ENCODE measurements at regions not wholly inside any gene's neighbourhood (a gene's known extent, or its start where the extent isn't known, plus 50 kb on each side); places are given as distances from the start of the nearest gene placed in this dataset.
A peak's percentile ranks its signal among the peaks of the same experiment; 100 is the strongest.
"Not testable (repeated sequence)": the region's sequence is repeated elsewhere in the genome, so short reads cannot be mapped to it uniquely, and the experiment has no call there.

DNA sequence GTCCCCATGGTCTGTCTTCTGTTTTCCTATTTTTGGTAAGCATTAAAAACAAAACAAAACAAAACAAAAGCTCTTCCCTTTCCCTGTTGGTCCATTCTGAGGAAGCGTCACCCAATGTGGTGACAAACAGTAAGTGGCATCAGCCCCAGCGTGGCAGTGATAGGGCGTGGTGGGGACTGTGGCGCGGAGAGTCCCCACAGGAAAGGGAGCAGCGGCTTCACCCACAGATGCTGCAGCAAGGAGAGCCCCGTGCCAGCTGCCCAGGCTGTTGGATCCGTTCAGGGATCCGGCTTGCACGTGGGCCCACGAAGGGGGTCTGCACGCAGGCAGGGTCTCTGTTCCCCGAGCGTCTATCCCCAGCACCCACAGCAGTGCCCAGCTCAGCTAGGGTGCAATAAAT is 279.2 kb downstream of the ADGRD1 start:
- not testable (repeated sequence) for ATAC-seq
- peaks cover 34% of the 10 kb centered on the region for H3K27me3 Mint-ChIP-seq

DNA sequence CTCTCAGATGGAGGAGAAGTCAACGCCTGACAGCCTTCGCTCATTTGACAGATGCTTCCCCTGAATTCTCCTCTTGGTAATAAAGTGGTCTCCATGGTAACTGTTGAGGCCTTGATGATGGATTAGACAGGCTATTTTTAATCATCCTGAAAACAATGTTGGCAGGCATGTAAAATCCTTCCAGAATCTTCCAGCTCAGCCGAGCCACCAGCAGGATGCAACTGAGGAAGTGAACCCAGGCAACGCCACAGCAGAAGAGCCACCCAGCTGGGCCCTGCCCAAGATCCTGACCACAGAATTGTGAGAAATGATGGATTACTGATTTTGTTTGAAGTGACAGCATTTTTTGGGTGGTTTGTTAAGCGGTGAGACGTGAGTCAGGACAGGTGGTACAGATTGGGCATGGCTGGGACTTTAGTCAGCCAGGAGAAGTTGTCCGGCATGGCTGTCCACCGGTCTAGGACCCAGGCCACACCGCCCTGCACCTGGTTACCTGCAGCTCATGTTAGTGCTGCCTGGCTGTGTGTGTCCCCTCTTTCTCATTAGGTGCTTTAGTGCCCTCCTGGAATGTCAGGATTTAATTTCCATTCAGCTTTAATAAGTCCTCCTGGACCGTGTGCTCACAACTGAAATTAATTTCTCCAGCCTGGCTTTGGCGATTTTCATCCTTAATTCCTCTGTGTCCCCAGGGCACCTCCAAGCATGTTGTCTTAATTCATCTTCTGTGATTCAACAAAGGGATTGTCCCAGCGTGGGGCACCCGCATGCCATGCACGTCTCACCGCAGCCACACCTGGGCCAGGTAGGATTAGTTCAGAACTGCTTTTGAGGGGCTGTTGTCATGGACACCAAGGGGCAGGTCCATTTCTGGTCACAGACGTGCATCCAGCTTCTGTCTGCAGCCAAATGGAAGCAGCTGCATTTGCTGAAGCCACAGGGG is 280.4 kb downstream of the ADGRD1 start:
- H3K4me1 Mint-ChIP-seq, result peaks cover 36% of the 10 kb centered on the region
- not testable (repeated sequence) for H3K4me3 Mint-ChIP-seq

More for the DNA sequence above, 279.2 kb downstream of the ADGRD1 start:
- not testable (repeated sequence) for H3K4me3 Mint-ChIP-seq, H3K9me3 Mint-ChIP-seq, DNase-seq, H3K27ac Mint-ChIP-seq
- peaks cover 28% of the 10 kb centered on the region for H3K4me1 Mint-ChIP-seq

DNA sequence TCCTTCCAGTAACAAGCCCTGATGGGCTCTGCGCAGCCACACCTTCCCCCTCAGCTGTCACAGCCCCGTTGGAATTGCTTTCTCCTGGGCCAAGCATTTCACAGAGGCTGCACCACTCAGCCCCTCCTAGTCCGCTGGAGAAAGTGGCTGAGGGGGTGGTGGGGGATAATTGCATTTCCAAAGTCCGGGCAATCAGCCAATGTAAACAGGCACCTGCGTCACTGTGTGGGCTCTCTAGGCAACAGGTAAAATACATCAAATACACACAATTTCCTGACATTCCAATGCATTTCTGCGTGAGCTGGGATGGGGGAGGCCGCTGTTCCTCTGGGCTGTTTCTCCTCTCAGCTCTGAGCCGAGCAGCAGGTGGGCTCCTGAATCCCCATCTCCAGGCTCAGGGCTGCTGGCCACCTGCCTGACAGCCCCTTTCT is 281.1 kb downstream of the ADGRD1 start:
- not testable (repeated sequence) for H3K9me3 Mint-ChIP-seq, ATAC-seq, DNase-seq, H3K4me3 Mint-ChIP-seq, H3K27ac Mint-ChIP-seq
- Mint-ChIP-seq H3K4me1 (peaks cover 39% of the 10 kb centered on the region), H3K27me3 (peaks cover 20% of the 10 kb centered on the region)

More for the DNA sequence above, 280.4 kb downstream of the ADGRD1 start:
- H3K27me3 Mint-ChIP-seq, result peaks cover 28% of the 10 kb centered on the region
- H3K9me3 Mint-ChIP-seq, ATAC-seq, H3K27ac Mint-ChIP-seq, DNase-seq: not testable (repeated sequence)

DNA sequence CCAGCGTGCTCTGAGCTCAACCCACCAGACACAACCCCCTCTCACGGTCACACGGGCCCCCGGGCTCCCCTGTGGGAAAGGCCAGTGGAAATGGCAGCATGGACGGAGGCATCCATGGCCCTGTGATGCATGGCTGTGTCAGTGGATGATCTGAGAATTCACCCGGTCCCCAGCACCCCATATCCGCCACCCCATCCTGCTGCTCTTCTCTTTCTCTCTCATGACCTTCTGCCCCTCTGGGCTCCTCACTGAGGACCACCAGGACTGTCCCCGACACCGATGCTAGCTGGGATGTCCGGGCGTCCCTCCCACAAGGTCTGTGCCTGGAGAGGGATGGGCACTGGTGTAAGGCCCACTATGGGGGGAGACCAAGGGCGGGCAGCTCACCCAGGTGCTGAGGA is 282.2 kb downstream of the ADGRD1 start:
- Mint-ChIP-seq H3K9me3 (no peaks in the 10 kb centered on the region), H3K27ac (no peak overlapping the region), H3K27me3 (peaks cover 10% of the 10 kb centered on the region), H3K4me3 (no peak overlapping the region), H3K4me1 (peaks cover 31% of the 10 kb centered on the region)
- DNase-seq (no peak), ATAC-seq (peak; percentile 33)

DNA sequence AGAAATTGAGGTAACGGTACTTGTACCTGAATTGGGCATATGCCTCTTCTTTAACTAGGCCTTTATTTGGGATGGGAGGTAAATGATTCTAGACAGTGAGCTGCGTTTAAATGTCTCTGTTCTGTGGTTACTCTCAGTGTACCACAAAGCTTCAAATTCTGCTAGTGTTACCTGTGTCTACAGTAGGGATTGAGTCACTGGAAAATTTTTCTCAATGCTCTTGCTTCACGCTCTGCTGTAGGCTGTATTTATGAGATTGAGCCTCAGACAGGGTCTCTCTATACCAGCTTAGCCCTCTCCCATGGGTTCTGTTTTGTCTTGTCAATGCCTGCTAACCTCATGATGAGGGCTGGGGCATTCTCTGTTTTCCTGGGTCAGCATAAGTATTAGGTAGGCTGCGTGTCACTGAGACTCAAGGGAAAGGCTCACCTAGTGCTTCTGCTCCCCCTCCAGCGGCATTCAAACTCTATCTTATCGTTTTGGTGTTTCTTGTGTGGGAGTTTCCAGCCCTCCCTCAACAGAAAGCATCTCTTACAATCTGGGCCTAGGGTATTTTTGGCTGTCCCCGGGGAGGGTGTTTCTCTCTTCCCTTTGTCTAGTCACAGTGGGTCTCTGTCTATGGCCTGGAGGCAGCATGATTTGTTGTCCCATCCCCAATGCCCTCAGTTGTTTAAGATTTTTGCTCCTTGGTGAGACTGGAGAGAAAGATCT is 285.8 kb downstream of the ADGRD1 start:
- H3K27me3 Mint-ChIP-seq, result peaks cover 8% of the 10 kb centered on the region
- H3K9me3 Mint-ChIP-seq, result peaks cover 0 to 7% of the 10 kb centered on the region in 2 donors
- H3K27ac Mint-ChIP-seq, result peak overlapping the region in 1 of 2 donors; percentile 56
- peaks cover 18% of the 10 kb centered on the region for H3K4me1 Mint-ChIP-seq
- ATAC-seq, result no peak
- H3K4me3 Mint-ChIP-seq, result no peak overlapping the region
- no peak for DNase-seq

DNA sequence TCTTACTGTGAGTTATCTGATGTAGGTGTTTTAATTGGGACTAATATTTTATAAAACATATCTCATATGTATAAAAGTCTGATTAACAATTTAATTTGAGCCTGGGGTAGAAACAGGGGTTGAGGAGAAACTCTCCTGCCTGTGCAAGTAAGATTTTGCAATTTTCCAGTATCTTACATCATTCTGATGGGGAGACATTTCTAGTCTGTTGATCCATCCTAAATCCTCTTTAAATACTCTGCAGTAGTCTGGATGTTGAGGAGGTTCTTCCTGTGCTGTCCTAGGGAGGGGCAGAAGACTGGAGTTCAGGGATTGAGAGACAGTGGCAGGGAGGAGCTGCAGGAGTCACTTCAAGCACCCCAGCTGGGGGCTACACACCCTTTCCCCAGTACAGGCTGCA is 287.8 kb downstream of the ADGRD1 start:
- DNase-seq, result no peak
- no peak for ATAC-seq
- Mint-ChIP-seq H3K4me1 (peaks cover 18% of the 10 kb centered on the region), H3K9me3 (peaks cover 0 to 7% of the 10 kb centered on the region in 2 donors), H3K27me3 (no peaks in the 10 kb centered on the region), H3K4me3 (no peak overlapping the region), H3K27ac (no peak overlapping the region)

DNA sequence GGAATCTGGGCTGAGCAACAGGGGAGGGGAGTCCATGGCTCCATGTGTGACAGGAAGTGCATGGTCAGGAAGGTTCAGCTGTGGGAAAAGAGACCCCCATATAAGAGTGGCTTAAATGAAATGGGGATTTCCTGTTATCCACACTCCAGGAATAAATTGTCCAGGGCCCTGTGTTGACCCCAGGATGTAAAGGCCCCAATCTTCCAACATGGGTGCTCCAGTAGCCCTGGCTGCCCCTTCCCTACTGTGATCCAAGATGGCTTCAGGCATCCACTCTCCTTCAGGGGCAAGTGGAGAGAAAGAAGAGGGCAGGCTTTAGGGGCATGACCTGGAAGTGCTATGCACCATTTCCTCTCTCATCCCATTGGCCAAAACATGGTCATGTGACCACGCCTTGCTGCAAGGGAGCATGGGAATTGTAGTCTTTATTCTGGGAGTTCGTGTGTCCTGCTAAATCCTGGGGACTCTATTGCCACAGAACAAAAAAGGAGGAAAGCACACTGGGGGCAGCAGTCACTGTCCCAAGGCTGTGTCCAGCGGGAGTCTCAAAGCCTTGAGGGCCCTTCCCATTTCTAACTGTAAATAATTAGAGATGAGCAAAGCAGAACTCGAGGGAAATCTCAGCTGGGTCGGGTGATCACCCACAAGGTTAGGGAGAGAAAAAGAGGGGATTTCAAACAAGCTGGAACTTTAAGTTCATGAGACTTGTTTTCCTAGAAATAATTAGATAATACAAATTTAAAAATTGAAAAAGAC is 289.2 kb downstream of the ADGRD1 start:
- Mint-ChIP-seq H3K9me3 (peaks cover 0 to 7% of the 10 kb centered on the region in 2 donors), H3K4me1 (peaks cover 18% of the 10 kb centered on the region), H3K27me3 (peaks cover 2% of the 10 kb centered on the region), H3K4me3 (peak overlapping the region; percentile 18 to 29), H3K27ac (peak overlapping the region in 1 of 2 donors; percentile 33)
- DNase-seq (peak; percentile 15 to 59), ATAC-seq (peak; percentile 89)

DNA sequence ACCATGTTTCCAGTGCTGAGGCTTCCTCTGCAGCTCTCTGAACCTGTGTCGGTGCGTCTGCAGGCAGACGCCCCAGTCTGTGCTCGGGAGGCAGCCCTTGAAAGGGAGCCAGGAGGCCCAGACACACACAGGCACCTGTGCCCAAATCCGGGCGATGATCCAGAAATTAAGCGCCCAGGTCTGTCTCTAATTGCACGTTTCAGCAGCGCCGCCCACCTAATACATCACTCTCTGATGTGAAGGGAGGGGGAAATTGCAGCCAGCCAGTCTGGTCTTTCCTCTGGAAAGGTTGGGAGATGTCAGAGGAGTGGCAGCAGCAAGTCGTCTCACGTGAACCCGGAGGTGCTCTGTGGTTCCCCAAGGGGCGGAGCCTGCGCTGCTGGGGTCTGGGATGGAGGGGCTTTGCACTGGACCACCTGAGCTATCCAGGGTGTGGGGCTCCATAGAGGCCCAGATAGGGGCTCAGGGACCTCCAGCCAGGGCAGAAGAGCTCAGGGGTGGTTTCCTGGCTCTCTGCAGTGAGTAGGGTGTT is 290.5 kb downstream of the ADGRD1 start:
- not testable (repeated sequence) for H3K27ac Mint-ChIP-seq, H3K4me1 Mint-ChIP-seq, H3K4me3 Mint-ChIP-seq, ATAC-seq, DNase-seq, H3K9me3 Mint-ChIP-seq, H3K27me3 Mint-ChIP-seq

DNA sequence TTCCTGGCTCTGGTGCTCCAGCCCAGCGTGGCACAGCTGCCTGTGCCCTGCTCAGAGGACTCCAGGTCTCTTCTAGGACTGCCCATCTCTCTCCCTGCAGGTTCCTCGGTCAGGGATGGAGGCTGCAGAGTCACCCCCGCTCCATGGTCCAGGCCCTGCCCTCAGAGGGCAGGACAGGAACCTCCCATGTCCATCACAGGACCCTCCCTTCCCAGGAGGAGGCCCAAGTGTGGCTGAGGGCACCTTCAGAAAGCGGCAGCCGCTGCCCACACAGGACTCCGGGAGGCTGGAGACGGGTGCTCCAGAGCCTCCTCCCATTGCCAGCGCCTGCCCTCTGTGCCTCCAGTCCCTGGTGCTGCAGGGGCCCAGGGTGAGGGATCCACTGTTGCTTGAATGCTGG is 291.5 kb downstream of the ADGRD1 start:
- H3K4me1 Mint-ChIP-seq, H3K27me3 Mint-ChIP-seq, ATAC-seq, DNase-seq, H3K4me3 Mint-ChIP-seq, H3K9me3 Mint-ChIP-seq, H3K27ac Mint-ChIP-seq: not testable (repeated sequence)

DNA sequence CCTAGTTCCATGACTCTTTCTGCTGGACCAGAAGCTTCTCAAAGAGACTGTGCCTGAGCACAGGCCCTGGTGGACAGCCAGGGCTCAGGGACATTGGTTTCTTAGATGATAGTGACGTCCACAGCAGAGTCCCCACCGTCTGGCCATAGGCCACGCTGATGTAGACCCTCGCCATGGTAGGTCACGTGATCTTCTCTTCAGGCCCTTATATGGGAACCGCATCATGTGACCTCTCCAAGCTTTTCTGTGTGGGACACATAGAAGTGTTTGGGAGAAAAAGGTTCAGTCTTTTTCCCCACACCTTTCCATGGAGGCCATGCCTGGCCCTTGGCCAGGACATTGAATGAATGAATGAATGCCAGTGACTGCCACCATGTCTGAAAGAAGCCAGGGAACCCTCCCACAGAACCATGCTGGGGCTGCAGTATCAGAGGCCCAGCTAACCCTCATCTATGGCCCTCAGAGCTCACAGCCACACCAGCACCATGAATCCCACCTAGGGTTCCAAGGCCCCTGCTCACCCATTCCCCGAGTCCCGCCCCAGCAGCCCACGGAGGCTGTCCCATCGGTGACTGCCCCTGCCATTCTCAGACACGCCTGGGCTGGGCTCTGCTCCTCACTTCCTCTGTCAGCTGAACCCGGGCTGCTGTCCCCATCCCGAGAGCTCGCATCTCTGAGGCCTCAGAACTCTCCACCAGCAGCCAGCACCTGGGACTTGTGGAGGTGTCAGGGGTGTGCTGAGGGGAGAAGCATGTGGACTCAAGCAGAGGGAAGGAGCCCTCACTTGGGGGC is 292.1 kb downstream of the ADGRD1 start:
- H3K4me3 Mint-ChIP-seq, result no peak overlapping the region
- H3K4me1 Mint-ChIP-seq, result no peaks in the 10 kb centered on the region
- ATAC-seq (no peak), DNase-seq (no peak)
- peaks cover 0 to 7% of the 10 kb centered on the region in 2 donors for H3K9me3 Mint-ChIP-seq
- no peak overlapping the region for H3K27ac Mint-ChIP-seq
- peaks cover 7% of the 10 kb centered on the region for H3K27me3 Mint-ChIP-seq

DNA sequence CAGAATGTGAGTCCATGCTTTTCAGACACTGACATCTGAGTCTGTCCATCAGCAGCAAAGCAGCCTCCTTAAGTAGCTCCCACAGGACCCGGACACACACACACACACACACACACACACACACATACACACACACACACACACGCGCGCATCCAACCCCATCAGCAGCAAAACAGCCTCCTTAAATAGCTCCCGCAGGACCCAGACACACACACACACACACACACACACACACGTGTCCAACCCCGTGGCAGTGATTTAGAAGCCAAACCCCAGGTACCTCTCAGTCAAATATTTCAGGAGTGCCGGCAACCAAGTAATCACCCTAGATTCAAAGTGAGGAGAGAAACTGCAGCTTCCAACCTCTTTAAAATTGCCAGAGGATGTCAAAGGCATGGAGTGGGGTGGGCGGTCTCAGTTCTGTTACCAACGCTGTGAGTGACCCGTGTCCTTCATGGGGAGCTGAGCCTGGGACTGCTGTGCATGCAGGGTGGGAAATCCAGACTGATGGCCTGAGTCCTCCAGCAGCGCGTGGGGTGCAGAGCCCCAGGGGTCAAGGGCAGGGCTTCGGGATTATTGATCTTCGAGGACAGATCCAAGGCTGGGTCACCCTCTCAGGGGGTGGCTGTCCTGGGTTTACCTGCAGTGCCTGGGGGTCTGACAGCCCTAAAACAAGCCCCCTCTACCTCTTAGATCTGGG is 293.5 kb downstream of the ADGRD1 start:
- DNase-seq, result not testable (repeated sequence)
- H3K27ac Mint-ChIP-seq, result peak overlapping the region in 1 of 2 donors; percentile 57

DNA sequence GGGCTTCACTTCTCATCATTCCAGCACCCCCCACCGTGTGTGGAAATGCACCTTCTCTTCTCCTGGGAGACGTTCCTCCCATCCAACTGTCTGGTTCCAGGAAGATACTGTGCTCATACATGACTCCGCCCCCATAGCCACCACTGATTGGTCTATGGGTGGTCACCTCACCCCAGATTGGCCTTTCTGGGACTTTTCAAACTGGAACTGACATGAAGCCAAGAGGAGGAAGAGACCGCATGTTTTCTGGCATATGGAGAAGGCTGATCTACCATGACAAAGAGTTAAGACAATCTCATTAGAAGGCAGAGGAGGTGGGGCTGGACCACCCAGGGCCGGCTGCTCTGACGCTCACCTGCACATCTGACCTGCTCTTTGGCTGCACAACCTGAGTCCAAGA is 294.2 kb downstream of the ADGRD1 start:
- not testable (repeated sequence) for DNase-seq, ATAC-seq, H3K4me3 Mint-ChIP-seq, H3K9me3 Mint-ChIP-seq, H3K27me3 Mint-ChIP-seq, H3K4me1 Mint-ChIP-seq, H3K27ac Mint-ChIP-seq

More for the DNA sequence above, 293.5 kb downstream of the ADGRD1 start:
- H3K4me3 Mint-ChIP-seq, H3K4me1 Mint-ChIP-seq, ATAC-seq, H3K27me3 Mint-ChIP-seq, H3K9me3 Mint-ChIP-seq: not testable (repeated sequence)

DNA sequence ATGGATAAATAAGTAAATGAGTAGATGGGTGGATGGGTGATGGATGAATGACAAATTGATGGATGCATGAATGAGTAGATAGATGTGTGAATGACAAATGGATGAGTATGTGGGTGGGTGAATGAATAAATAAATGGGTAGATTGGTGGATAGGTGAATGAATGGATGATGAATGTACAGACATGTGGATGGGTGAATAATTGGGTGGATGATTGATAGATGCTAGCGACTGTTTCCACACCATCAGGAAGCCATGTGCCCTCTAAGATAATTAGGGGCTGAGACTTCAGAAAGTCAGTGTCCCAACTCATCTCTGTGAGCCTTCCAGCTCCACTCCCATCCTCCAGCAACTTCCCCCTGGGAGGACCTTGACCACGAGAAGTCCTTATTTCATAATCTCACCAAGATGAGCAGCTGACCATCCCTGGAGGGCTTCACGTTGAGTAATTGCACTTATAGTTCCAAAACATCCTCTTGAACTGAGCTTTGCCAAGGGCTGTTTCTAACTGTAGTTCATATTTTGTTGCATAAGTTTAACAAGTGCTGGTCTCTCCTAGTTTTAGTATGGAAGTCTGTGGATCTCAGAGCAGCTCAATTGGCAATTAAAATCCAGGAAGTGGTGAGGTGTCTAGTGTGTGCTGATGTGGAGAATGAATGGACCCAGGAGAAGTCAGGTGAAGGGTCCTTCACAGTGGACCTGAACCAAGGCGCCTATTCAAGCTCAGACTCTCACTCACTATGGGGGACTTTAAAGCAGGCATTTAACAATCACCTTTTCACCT is 295.7 kb downstream of the ADGRD1 start:
- ATAC-seq (no peak), DNase-seq (no peak)
- Mint-ChIP-seq H3K27me3 (peaks cover 7% of the 10 kb centered on the region), H3K9me3 (no peaks in the 10 kb centered on the region), H3K4me3 (no peak overlapping the region), H3K4me1 (no peaks in the 10 kb centered on the region), H3K27ac (no peak overlapping the region)
